Neural cell (in vitro differentiated cells): ENCODE measurements at regions not wholly inside any gene's neighbourhood (a gene's known extent, or its start where the extent isn't known, plus 50 kb on each side); places are given as distances from the start of the nearest gene placed in this dataset.

Source experiments
- H2AFZ ChIP-seq: fragments of 200-600, 300-800 bp; sonication (generic), shearing (Covaris generic); 2 replicates; pipeline ENCODE4 v1.6.0; 2014; ENCODE audit warnings: low read depth, mild to moderate bottlenecking, antibody characterized with exemption, low read length, moderate library complexity
- H3F3A ChIP-seq: fragments of 200-600 bp; shearing (Covaris generic); 2 replicates; pipeline ENCODE4 v1.6.1; 2016; ENCODE audit warnings: mild to moderate bottlenecking, moderate library complexity, mixed read lengths, antibody characterized with exemption, low read length; ENCODE audit not compliant: insufficient read depth, poor library complexity, severe bottlenecking
- H3K27ac ChIP-seq: fragments of 200-600, 300-800 bp; sonication (generic), shearing (Covaris generic); 2 replicates; pipeline ENCODE4 v1.5.1; 2014; ENCODE audit warnings: mild to moderate bottlenecking, low read length, moderate library complexity
- H3K27me3 ChIP-seq: fragments of 300-800, 200-600 bp; sonication (generic), shearing (Covaris generic); 2 replicates; pipeline ENCODE4 v1.6.0; 2014; ENCODE audit warnings: mild to moderate bottlenecking, low read depth, low read length, moderate library complexity; ENCODE audit not compliant: insufficient read depth
- H3K36me3 ChIP-seq: fragments of 300-800, 200-600 bp; sonication (generic), shearing (Covaris generic); 2 replicates; pipeline ENCODE4 v1.5.1; 2014; ENCODE audit warnings: mild to moderate bottlenecking, antibody characterized with exemption, low read length, moderate library complexity; ENCODE audit not compliant: insufficient read depth
- H3K4me2 ChIP-seq: fragments of 300-800, 200-600 bp; sonication (generic), shearing (Covaris generic); 2 replicates; pipeline ENCODE4 v1.6.0; 2014; ENCODE audit warnings: mild to moderate bottlenecking, low read length
- H3K4me3 ChIP-seq: fragments of 300-800, 200-600 bp; sonication (generic), shearing (Covaris generic); 2 replicates; pipeline ENCODE4 v1.5.1; 2014; ENCODE audit warnings: mild to moderate bottlenecking, low read length, moderate library complexity
- H3K79me2 ChIP-seq: fragments of 200-600 bp; shearing (Covaris generic); replicated peaks from 2 replicates; pipeline ENCODE4 v1.6.0; 2014; ENCODE audit warnings: mild to moderate bottlenecking, low read length, moderate library complexity; ENCODE audit not compliant: insufficient read depth
- H3K9ac ChIP-seq: fragments of 300-800, 200-600 bp; sonication (generic), shearing (Covaris generic); 2 replicates; pipeline ENCODE4 v1.6.1; 2016; ENCODE audit warnings: mild to moderate bottlenecking, low read length, mixed read lengths
- H3K9me2 ChIP-seq: fragments of 200-600 bp; shearing (Covaris generic); 2 replicates; pipeline ENCODE4 v1.6.1; 2016; ENCODE audit warnings: mild to moderate bottlenecking, low read length, mixed read lengths; ENCODE audit not compliant: insufficient read depth
- H3K9me3 ChIP-seq: fragments of 200-600, 300-800 bp; sonication (generic), shearing (Covaris generic); 2 replicates; pipeline ENCODE4 v1.6.1; 2016; ENCODE audit warnings: mild to moderate bottlenecking, mixed run types, low read length, moderate library complexity, mixed read lengths
- H4K20me1 ChIP-seq: fragments of 200-600 bp; shearing (Covaris generic); 2 replicates; pipeline ENCODE4 v1.6.1; 2016; ENCODE audit warnings: mild to moderate bottlenecking, mixed run types; ENCODE audit not compliant: insufficient read depth
- EP300 ChIP-seq: fragments of 450-650 bp; conservative IDR thresholded peaks from 2 replicates; pipeline ENCODE4 v1.6.1; 2014; ENCODE audit warnings: antibody characterized with exemption, mild to moderate bottlenecking, moderate library complexity; ENCODE audit not compliant: poor library complexity, severe bottlenecking
- EZH2 ChIP-seq: fragments of 200-600, 300-800 bp; shearing (Covaris generic), sonication (generic); IDR thresholded peaks from 2 replicates; pipeline ENCODE4 v1.6.1; 2014; ENCODE audit warnings: antibody characterized with exemption, low read length, borderline replicate concordance, mild to moderate bottlenecking; ENCODE audit not compliant: insufficient read depth, poor library complexity, severe bottlenecking
- MXI1 ChIP-seq: fragments of 450-650 bp; conservative IDR thresholded peaks from 2 replicates; pipeline ENCODE4 v1.6.1; 2014; ENCODE audit warnings: antibody characterized with exemption, mild to moderate bottlenecking; ENCODE audit not compliant: poor library complexity, severe bottlenecking
- POLR2AphosphoS5 ChIP-seq: IDR thresholded peaks from 2 replicates; pipeline ENCODE4 v1.6.1; 2012
- RAD21 ChIP-seq: fragments of 450-650 bp; conservative IDR thresholded peaks from 2 replicates; pipeline ENCODE4 v1.6.1; 2014; ENCODE audit warnings: antibody characterized with exemption, mild to moderate bottlenecking, moderate library complexity
- SMC3 ChIP-seq: fragments of 450-650 bp; conservative IDR thresholded peaks from 2 replicates; pipeline ENCODE4 v1.6.1; 2014; ENCODE audit warnings: antibody characterized with exemption, mild to moderate bottlenecking, moderate library complexity; ENCODE audit not compliant: poor library complexity
- TAF1 ChIP-seq: IDR thresholded peaks from 2 replicates; pipeline ENCODE4 v1.6.1; 2012; ENCODE audit warnings: low read depth
- TF ChIP-seq, protein P1 (sequence below): fragments of 450-650 bp; IDR thresholded peaks from 2 replicates; pipeline ENCODE4 v1.5.1; 2014; ENCODE audit warnings: antibody characterized with exemption, mild to moderate bottlenecking, moderate library complexity; ENCODE audit not compliant: poor library complexity, severe bottlenecking
- TF ChIP-seq, protein P2 (sequence below): IDR thresholded peaks from 2 replicates; pipeline ENCODE4 v1.6.1; 2012; ENCODE audit warnings: borderline replicate concordance

DNA sequence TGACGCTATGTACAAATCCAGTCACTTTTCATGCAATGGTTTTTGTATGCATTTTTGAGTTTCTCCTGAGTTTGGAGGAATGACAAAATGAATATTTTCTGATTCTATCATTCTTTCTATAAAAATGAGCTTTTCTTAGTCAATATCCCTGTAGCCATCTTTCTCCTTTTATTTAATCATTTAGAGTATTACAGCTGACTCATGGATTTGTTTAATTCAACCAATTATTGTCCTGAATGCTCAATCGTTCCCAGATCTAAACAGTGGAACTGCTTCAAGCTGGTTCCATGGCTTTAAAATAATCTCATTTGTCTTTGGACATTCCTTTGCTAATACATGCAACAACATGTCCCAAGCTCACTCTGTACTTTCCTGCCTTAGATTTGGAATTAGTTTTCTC is 368.8 kb downstream of the ADCYAP1 start:
- TF ChIP-seq EP300 (no peak), POLR2AphosphoS5 (no peak)
- TF ChIP-seq, protein P1, sequence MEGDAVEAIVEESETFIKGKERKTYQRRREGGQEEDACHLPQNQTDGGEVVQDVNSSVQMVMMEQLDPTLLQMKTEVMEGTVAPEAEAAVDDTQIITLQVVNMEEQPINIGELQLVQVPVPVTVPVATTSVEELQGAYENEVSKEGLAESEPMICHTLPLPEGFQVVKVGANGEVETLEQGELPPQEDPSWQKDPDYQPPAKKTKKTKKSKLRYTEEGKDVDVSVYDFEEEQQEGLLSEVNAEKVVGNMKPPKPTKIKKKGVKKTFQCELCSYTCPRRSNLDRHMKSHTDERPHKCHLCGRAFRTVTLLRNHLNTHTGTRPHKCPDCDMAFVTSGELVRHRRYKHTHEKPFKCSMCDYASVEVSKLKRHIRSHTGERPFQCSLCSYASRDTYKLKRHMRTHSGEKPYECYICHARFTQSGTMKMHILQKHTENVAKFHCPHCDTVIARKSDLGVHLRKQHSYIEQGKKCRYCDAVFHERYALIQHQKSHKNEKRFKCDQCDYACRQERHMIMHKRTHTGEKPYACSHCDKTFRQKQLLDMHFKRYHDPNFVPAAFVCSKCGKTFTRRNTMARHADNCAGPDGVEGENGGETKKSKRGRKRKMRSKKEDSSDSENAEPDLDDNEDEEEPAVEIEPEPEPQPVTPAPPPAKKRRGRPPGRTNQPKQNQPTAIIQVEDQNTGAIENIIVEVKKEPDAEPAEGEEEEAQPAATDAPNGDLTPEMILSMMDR: no peak
- no peaks in the 10 kb centered on the region for H3F3A ChIP-seq
- H3K9me3 ChIP-seq: no peaks in the 10 kb centered on the region
- no peaks in the 10 kb centered on the region for H3K79me2 ChIP-seq
- no peaks in the 10 kb centered on the region for H3K9me2 ChIP-seq
- no peaks in the 10 kb centered on the region for H3K27me3 ChIP-seq
- no peaks in the 10 kb centered on the region for H4K20me1 ChIP-seq
- no peak overlapping the region for H3K4me2 ChIP-seq
- no peaks in the 10 kb centered on the region for H3K36me3 ChIP-seq
- H3K27ac ChIP-seq: no peak overlapping the region
- H3K9ac ChIP-seq: no peak overlapping the region
- H3K4me3 ChIP-seq: no peak overlapping the region
- no peak overlapping the region for H2AFZ ChIP-seq

DNA sequence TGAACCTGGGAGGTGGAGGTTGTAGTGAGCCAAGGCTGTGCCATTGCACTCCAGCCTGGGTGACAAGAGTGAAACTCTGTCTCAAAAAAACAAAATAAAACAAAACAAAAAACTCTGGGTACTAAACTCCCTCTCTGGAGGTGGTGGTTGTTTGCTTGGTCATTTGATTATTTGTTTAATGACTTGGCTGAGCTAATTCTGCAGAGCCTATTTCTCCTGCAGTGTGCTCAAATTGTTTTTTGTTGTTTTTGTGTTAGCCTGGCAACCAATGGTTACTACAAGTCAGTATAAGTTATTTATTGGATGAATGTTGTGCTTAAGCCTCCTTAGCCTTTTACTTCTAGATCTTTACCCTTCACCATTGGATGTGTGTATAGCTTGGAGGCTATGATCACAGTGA is 387.5 kb downstream of the ADCYAP1 start:
- Histone ChIP-seq H3K36me3 (no peaks in the 10 kb centered on the region), H3K9me2 (no peaks in the 10 kb centered on the region), H4K20me1 (no peaks in the 10 kb centered on the region), H3K27me3 (no peaks in the 10 kb centered on the region), H3K9ac (no peak overlapping the region), H2AFZ (no peak overlapping the region), H3K27ac (no peak overlapping the region), H3F3A (no peaks in the 10 kb centered on the region), H3K9me3 (no peaks in the 10 kb centered on the region), H3K4me2 (no peak overlapping the region), H3K79me2 (no peaks in the 10 kb centered on the region), H3K4me3 (no peak overlapping the region)
- no peak for TF ChIP-seq TAF1
- TF ChIP-seq, protein P1: no peak
- TF ChIP-seq RAD21: no peak
- no peak for TF ChIP-seq EP300
- TF ChIP-seq POLR2AphosphoS5: no peak
- TF ChIP-seq MXI1: no peak
- no peak for TF ChIP-seq SMC3
- TF ChIP-seq EZH2: no peak
- TF ChIP-seq, protein P2, sequence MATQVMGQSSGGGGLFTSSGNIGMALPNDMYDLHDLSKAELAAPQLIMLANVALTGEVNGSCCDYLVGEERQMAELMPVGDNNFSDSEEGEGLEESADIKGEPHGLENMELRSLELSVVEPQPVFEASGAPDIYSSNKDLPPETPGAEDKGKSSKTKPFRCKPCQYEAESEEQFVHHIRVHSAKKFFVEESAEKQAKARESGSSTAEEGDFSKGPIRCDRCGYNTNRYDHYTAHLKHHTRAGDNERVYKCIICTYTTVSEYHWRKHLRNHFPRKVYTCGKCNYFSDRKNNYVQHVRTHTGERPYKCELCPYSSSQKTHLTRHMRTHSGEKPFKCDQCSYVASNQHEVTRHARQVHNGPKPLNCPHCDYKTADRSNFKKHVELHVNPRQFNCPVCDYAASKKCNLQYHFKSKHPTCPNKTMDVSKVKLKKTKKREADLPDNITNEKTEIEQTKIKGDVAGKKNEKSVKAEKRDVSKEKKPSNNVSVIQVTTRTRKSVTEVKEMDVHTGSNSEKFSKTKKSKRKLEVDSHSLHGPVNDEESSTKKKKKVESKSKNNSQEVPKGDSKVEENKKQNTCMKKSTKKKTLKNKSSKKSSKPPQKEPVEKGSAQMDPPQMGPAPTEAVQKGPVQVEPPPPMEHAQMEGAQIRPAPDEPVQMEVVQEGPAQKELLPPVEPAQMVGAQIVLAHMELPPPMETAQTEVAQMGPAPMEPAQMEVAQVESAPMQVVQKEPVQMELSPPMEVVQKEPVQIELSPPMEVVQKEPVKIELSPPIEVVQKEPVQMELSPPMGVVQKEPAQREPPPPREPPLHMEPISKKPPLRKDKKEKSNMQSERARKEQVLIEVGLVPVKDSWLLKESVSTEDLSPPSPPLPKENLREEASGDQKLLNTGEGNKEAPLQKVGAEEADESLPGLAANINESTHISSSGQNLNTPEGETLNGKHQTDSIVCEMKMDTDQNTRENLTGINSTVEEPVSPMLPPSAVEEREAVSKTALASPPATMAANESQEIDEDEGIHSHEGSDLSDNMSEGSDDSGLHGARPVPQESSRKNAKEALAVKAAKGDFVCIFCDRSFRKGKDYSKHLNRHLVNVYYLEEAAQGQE: no peak
